ENCODE measurements at regions not wholly inside any gene's neighbourhood (a gene's known extent, or its start where the extent isn't known, plus 50 kb on each side); places are given as distances from the start of the nearest gene placed in this dataset.

GRCh38 chr11:121950160-121950559 lies 165.9 kb downstream of the BLID start:
- TF ChIP-seq CTCF (IDR thresholded peaks at IDR 0.05; ENCODE audit: low read depth, low read length), result no peak
- no peak overlapping the region for H3K4me3 ChIP-seq (ENCODE audit: low read depth, low read length)

GRCh38 chr11:121946514-121946913 lies 169.5 kb downstream of the BLID start:
- no peak for TF ChIP-seq CTCF (IDR thresholded peaks at IDR 0.05; ENCODE audit: low read depth, low read length)
- H3K4me3 ChIP-seq (ENCODE audit: low read depth, low read length), result no peak overlapping the region

- no peak overlapping the region for H3K4me3 ChIP-seq (ENCODE audit: low read depth, low read length)
- TF ChIP-seq CTCF (IDR thresholded peaks at IDR 0.05; ENCODE audit: low read depth, low read length), result no peak
Measured at GRCh38 chr11:121944556-121945230, 171.3 kb downstream of the BLID start.

GRCh38 chr11:121938076-121938475 lies 177.9 kb downstream of the BLID start:
- TF ChIP-seq CTCF (IDR thresholded peaks at IDR 0.05; ENCODE audit: low read depth, low read length), result no peak
- no peak overlapping the region for H3K4me3 ChIP-seq (ENCODE audit: low read depth, low read length)

- H3K4me3 ChIP-seq (ENCODE audit: low read depth, low read length), result no peak overlapping the region
- no peak for TF ChIP-seq CTCF (IDR thresholded peaks at IDR 0.05; ENCODE audit: low read depth, low read length)
Measured at GRCh38 chr11:121936781-121937447, 179.1 kb downstream of the BLID start.

- H3K4me3 ChIP-seq (ENCODE audit: low read depth, low read length), result no peak overlapping the region
Measured at GRCh38 chr11:121936370-121936769, 179.6 kb downstream of the BLID start.

More at GRCh38 chr11:121936370-121936769, 179.6 kb downstream of the BLID start:
- TF ChIP-seq CTCF (IDR thresholded peaks at IDR 0.05; ENCODE audit: low read depth, low read length), result no peak
